Activated CD8-positive, alpha-beta T cell treated with anti-CD3 and anti-CD28 coated beads for 36 hours (primary cell): ENCODE measurements at regions not wholly inside any gene's neighbourhood (a gene's known extent, or its start where the extent isn't known, plus 50 kb on each side); places are given as distances from the start of the nearest gene placed in this dataset.

Source experiments
- ATAC-seq: fragments of 200-7000 bp; cut with Tn5 transposase; one replicate; pipeline ENCODE4 v1.10.0; 2021; ENCODE audit warnings: mild to moderate bottlenecking, moderate library complexity
- CTCF ChIA-PET: fragments of 350-600 bp; sonication (Branson Sonifier 250); formaldehyde crosslinking; loops from one replicate; lab custom pipeline; 2021; ENCODE audit warnings: antibody characterized with exemption; lab: Charles Lee
- POLR2A ChIA-PET: fragments of 350-600 bp; sonication (Branson Sonifier 250); formaldehyde crosslinking; loops from one replicate; lab custom pipeline; 2021; ENCODE audit warnings: antibody characterized with exemption; lab: Charles Lee
- DNase-seq: peaks from one replicate; pipeline ENCODE4 v3.0.0-alpha.2; 2020
- H3K27ac Mint-ChIP-seq: one replicate; pipeline ENCODE4 v1.8.0; 2021; ENCODE audit warnings: mild to moderate bottlenecking, mixed read lengths
- H3K27me3 Mint-ChIP-seq: one replicate; pipeline ENCODE4 v1.8.0; 2021; ENCODE audit warnings: mixed read lengths
- H3K36me3 Mint-ChIP-seq: one replicate; pipeline ENCODE4 v1.8.0; 2021; ENCODE audit warnings: low read depth, mixed read lengths
- H3K4me1 Mint-ChIP-seq: one replicate; pipeline ENCODE4 v1.8.0; 2021; ENCODE audit warnings: low read depth, mixed read lengths
- H3K4me3 Mint-ChIP-seq: one replicate; pipeline ENCODE4 v1.8.0; 2021; ENCODE audit warnings: mild to moderate bottlenecking, moderate library complexity, mixed read lengths
- H3K9me3 Mint-ChIP-seq: one replicate; pipeline ENCODE4 v1.8.0; 2021; ENCODE audit warnings: mixed read lengths
- CTCF ChIP-seq: fragments of 200-600 bp; IDR thresholded peaks from one replicate; pipeline ENCODE4 v1.8.0; 2022; ENCODE audit warnings: antibody characterized with exemption, mild to moderate bottlenecking
- intact Hi-C: fragments of 100-400 bp; cut with micrococcal nuclease; formaldehyde crosslinking; loops from one replicate; pipeline ENCODE4 v1.10.0; 2022

- intact Hi-C loops = no loop called here
- H3K4me1 Mint-ChIP-seq = no peaks in the 10 kb centered on the region
- ATAC-seq = no peak
- ChIA-PET POLR2A (no interaction called here), CTCF (no interaction called here)
- no peak overlapping the region for H3K4me3 Mint-ChIP-seq
- no peak overlapping the region for H3K27ac Mint-ChIP-seq
- H3K9me3 Mint-ChIP-seq = no peaks in the 10 kb centered on the region
- DNase-seq = no peak
- H3K36me3 Mint-ChIP-seq = no peaks in the 10 kb centered on the region
- no peak for TF ChIP-seq CTCF
- H3K27me3 Mint-ChIP-seq = no peaks in the 10 kb centered on the region
These were observed 554.1 kb upstream of the MIR17HG start for GRCh38 chr13:90793261-90793820.

GRCh38 chr13:90796474-90796873 is 551.0 kb upstream of the MIR17HG start:
- POLR2A ChIA-PET = no interaction called here
- Mint-ChIP-seq H3K4me3 (no peak overlapping the region), H3K4me1 (no peaks in the 10 kb centered on the region), H3K36me3 (no peaks in the 10 kb centered on the region), H3K9me3 (no peaks in the 10 kb centered on the region), H3K27ac (no peak overlapping the region), H3K27me3 (no peaks in the 10 kb centered on the region)
- no peak for TF ChIP-seq CTCF
- ATAC-seq = no peak
- DNase-seq = no peak
- intact Hi-C loops = no loop called here
- CTCF ChIA-PET = no interaction called here

- intact Hi-C loops = no loop called here
- no peak overlapping the region for H3K27ac Mint-ChIP-seq
- H3K36me3 Mint-ChIP-seq = no peaks in the 10 kb centered on the region
- H3K27me3 Mint-ChIP-seq = no peaks in the 10 kb centered on the region
- H3K9me3 Mint-ChIP-seq = no peaks in the 10 kb centered on the region
- ChIA-PET POLR2A (no interaction called here), CTCF (no interaction called here)
- no peak for DNase-seq
- H3K4me1 Mint-ChIP-seq = no peaks in the 10 kb centered on the region
- no peak for ATAC-seq
- no peak overlapping the region for H3K4me3 Mint-ChIP-seq
- no peak for TF ChIP-seq CTCF
These were observed 550.2 kb upstream of the MIR17HG start for GRCh38 chr13:90797335-90797734.

GRCh38 chr13:90798381-90798780 is 549.1 kb upstream of the MIR17HG start:
- TF ChIP-seq CTCF = no peak
- POLR2A ChIA-PET = no interaction called here
- Mint-ChIP-seq H3K4me3 (no peak overlapping the region), H3K9me3 (no peaks in the 10 kb centered on the region), H3K36me3 (no peaks in the 10 kb centered on the region), H3K27me3 (no peaks in the 10 kb centered on the region), H3K4me1 (no peaks in the 10 kb centered on the region), H3K27ac (no peak overlapping the region)
- intact Hi-C loops = no loop called here
- DNase-seq (no peak), ATAC-seq (no peak)
- CTCF ChIA-PET = no interaction called here

GRCh38 chr13:90800082-90800746 is 547.3 kb upstream of the MIR17HG start:
- no peak overlapping the region for H3K4me3 Mint-ChIP-seq
- no peak overlapping the region for H3K27ac Mint-ChIP-seq
- ChIA-PET CTCF (no interaction called here), POLR2A (no interaction called here)
- ATAC-seq = no peak
- TF ChIP-seq CTCF = no peak
- intact Hi-C loops = no loop called here
- H3K27me3 Mint-ChIP-seq = no peaks in the 10 kb centered on the region
- H3K9me3 Mint-ChIP-seq = no peaks in the 10 kb centered on the region
- DNase-seq = no peak
- H3K4me1 Mint-ChIP-seq = no peaks in the 10 kb centered on the region
- no peaks in the 10 kb centered on the region for H3K36me3 Mint-ChIP-seq
